ENCODE measurements at regions not wholly inside any gene's neighbourhood (a gene's known extent, or its start where the extent isn't known, plus 50 kb on each side); places are given as distances from the start of the nearest gene placed in this dataset.

DNA sequence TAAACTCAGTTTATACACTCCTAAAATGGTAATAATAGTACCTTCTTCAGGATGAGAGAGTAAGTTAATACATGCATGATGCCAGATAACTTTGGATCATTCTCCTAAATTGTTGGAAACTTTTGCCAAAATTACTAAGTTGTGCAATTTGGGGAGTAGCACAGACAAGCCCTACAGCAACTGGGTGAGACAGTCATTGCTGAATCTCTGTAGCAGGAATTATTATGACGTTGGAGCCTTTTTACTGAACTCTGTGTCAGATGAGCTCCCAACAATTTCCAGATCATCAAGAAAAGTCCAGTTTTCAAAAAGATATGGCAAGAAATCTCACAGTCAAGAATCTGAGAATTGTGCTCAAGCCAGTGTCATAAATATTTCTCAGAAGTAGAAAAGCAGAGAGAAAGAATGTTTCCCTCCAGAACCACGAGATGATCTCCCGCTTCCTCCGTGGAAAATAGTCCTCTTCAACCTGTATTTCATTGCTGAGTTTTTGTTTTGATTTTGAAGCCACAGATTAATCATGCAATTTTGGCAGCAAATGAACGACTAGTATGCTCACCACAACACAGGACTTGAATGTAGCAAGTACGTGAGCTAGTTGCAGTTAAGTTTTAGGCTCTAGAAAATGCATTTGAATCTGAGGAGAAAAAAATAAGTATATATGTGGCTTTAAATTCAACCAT is 485.4 kb downstream of the CNTN6 start:
- no peak overlapping the region for H3K4me3 ChIP-seq (replicated peaks in 1 of 3; ENCODE audit: insufficient read depth in 1 of 3, low read depth in 1 of 3, low read length in 3 of 3)
- no peaks in the 10 kb centered on the region for H4K20me1 ChIP-seq (replicated peaks; ENCODE audit: control insufficient read depth, extremely low read depth, insufficient read depth, low read length)
- intact Hi-C loops (cut with micrococcal nuclease) (no loop called here), dilution Hi-C loops (cut with MboI; ENCODE audit: extremely low pct_ligation_motif_present, low sequenced_read_pairs) (no loop called here)
- no peaks in the 10 kb centered on the region for H3K9me1 ChIP-seq (replicated peaks; ENCODE audit: control insufficient read depth, extremely low read depth, insufficient read depth, low read length)
- POLR2A ChIA-PET, result no interaction called here
- H3K9me3 ChIP-seq (replicated peaks; ENCODE audit: control insufficient read depth, insufficient read depth, low read length), result peaks cover 4% of the 10 kb centered on the region
- H3K9ac ChIP-seq (replicated peaks; ENCODE audit: extremely low read depth, insufficient read depth, low read length), result no peak overlapping the region
- H3K4me1 ChIP-seq (ENCODE audit: control insufficient read depth, extremely low read depth, insufficient read depth, low read length), result no peaks in the 10 kb centered on the region
- no peak overlapping the region for H3K4me2 ChIP-seq (ENCODE audit: insufficient read depth, low read length)
- FAIRE-seq (no peak), DNase-seq (ENCODE audit: low read depth, low spot score) (no peak)
- H2AFZ ChIP-seq (ENCODE audit: low read depth, low read length), result no peak overlapping the region
- CTCF ChIA-PET, result no interaction called here
- no peaks in the 10 kb centered on the region for H3K79me2 ChIP-seq (ENCODE audit: control insufficient read depth, insufficient read depth, low read length)
- no TSS peak for BruUV-seq (replicated peaks)
- H3K27me3 ChIP-seq (ENCODE audit: control insufficient read depth in 2 of 2, insufficient read depth in 2 of 2, low read length in 2 of 2), result no peaks in the 10 kb centered on the region
- TF ChIP-seq POLR2A (IDR thresholded peaks at IDR 0.05; ENCODE audit: low read depth, low read length), result no peak
- TF ChIP-seq POLR2AphosphoS5 (IDR thresholded peaks at IDR 0.05; ENCODE audit: insufficient read depth, low read depth, low read length), result no peak
- TF ChIP-seq FOS (IDR thresholded peaks at IDR 0.05; ENCODE audit: borderline replicate concordance, insufficient read depth, low read length), result no peak
- no peak for TF ChIP-seq GATA2 (IDR thresholded peaks at IDR 0.05; ENCODE audit: insufficient read depth, insufficient read length, low read depth, low read length)
- TF ChIP-seq, protein P1, sequence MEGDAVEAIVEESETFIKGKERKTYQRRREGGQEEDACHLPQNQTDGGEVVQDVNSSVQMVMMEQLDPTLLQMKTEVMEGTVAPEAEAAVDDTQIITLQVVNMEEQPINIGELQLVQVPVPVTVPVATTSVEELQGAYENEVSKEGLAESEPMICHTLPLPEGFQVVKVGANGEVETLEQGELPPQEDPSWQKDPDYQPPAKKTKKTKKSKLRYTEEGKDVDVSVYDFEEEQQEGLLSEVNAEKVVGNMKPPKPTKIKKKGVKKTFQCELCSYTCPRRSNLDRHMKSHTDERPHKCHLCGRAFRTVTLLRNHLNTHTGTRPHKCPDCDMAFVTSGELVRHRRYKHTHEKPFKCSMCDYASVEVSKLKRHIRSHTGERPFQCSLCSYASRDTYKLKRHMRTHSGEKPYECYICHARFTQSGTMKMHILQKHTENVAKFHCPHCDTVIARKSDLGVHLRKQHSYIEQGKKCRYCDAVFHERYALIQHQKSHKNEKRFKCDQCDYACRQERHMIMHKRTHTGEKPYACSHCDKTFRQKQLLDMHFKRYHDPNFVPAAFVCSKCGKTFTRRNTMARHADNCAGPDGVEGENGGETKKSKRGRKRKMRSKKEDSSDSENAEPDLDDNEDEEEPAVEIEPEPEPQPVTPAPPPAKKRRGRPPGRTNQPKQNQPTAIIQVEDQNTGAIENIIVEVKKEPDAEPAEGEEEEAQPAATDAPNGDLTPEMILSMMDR (IDR thresholded peaks at IDR 0.05; ENCODE audit: extremely low read depth in 1 of 2, insufficient read depth in 1 of 2, low read depth in 1 of 2, low read length in 2 of 2), result no peak
- TF ChIP-seq JUN (IDR thresholded peaks at IDR 0.05; ENCODE audit: borderline replicate concordance, insufficient read depth, insufficient read length, low read depth), result no peak
- TF ChIP-seq, protein P2, sequence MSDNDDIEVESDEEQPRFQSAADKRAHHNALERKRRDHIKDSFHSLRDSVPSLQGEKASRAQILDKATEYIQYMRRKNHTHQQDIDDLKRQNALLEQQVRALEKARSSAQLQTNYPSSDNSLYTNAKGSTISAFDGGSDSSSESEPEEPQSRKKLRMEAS (IDR thresholded peaks at IDR 0.05; ENCODE audit: insufficient read depth, insufficient read length), result no peak
- H3K36me3 ChIP-seq (ENCODE audit: control insufficient read depth in 2 of 2, extremely low read depth in 1 of 2, insufficient read depth in 2 of 2, low read length in 2 of 2), result no peaks in the 10 kb centered on the region
- no peak overlapping the region for H3K27ac ChIP-seq (ENCODE audit: insufficient read depth, low read depth, low read length)
